HG03575 (cell line): ENCODE measurements at regions not wholly inside any gene's neighbourhood (a gene's known extent, or its start where the extent isn't known, plus 50 kb on each side); places are given as distances from the start of the nearest gene placed in this dataset.
"Not testable (repeated sequence)": the region's sequence is repeated elsewhere in the genome, so short reads cannot be mapped to it uniquely, and the experiment has no call there.

Source experiments
- ATAC-seq: cut with Tn5 transposase; IDR thresholded peaks from one replicate; pipeline ENCODE4 v1.9.1; 2021; ENCODE audit not compliant: unreplicated experiment, insufficient number of reproducible peaks, low FRiP score; ENCODE audit errors: extremely low read depth

- no peak for ATAC-seq
These were observed 165.7 kb upstream of the RREB1 start for GRCh38 chr6:6942091-6942490.

GRCh38 chr6:6942831-6943230 is 164.9 kb upstream of the RREB1 start:
- ATAC-seq: no peak

DNA sequence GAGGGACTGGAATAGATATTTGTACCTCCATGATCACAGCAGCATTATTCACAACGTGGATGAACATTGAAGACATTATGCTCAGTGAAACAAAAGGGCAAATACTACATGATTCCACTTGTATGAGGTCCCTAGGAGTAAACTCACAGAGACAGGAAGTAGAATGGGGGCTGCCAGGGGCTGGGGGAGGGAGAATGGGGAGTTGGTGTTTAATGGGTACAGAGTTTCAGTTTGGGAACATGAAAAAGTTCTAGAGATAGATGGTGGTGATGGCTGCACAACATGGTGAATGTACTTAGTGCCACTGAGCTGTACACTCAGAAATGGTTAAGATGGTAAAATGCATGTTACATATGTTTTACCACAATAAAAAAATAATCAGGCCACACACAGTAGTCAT is 164.3 kb upstream of the RREB1 start:
- ATAC-seq: no peak

- ATAC-seq: no peak
These were observed 161.3 kb upstream of the RREB1 start for GRCh38 chr6:6946206-6947155.

GRCh38 chr6:6950373-6951145 is 157.2 kb upstream of the RREB1 start:
- ATAC-seq: no peak

GRCh38 chr6:6951355-6951754 is 156.4 kb upstream of the RREB1 start:
- no peak for ATAC-seq

GRCh38 chr6:6952484-6952883 is 155.3 kb upstream of the RREB1 start:
- no peak for ATAC-seq

DNA sequence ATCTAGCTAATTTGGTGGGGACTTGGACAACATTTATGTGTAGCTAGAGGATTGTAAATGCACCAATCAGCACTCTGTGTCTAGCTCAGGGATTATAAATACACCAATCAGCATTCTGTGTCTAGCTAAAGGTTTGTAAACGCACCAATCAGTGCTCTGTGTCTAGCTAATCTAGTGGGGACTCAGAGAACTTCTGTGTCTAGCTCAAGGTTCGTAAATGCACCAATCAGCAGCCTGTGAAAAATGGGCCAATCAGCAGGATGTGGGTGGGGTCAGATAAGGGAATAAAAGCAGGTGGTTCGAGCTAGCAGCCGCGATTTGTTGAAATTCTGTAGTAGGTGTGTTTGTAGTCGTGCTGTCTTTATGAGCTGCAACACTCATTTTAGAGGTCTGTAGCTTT is 154.8 kb upstream of the RREB1 start:
- not testable (repeated sequence) for ATAC-seq

- ATAC-seq: no peak
These were observed 147.1 kb upstream of the RREB1 start for GRCh38 chr6:6960571-6961251.

GRCh38 chr6:6962086-6962485 is 145.7 kb upstream of the RREB1 start:
- ATAC-seq: no peak

DNA sequence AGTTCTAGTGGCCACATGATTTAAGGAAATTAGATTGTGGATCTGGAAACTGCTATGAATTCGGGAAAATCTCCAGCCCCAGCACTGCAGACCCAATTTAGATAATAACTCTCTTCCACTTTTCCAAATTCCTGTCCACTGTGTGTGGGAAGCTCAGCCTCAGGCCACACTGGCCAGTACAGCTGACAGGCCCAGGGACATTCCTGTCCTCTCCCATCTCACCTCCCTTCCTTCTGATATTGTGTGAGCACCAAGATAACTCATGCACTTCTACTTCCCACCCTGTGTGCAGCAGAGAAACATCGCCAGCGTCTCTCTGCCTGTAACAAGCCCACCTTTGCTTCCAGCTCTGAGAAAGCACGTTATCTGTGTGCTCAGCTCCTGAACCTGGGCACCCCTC is 145.1 kb upstream of the RREB1 start:
- no peak for ATAC-seq

- ATAC-seq: not testable (repeated sequence)
These were observed 144.4 kb upstream of the RREB1 start for GRCh38 chr6:6963390-6963789.

DNA sequence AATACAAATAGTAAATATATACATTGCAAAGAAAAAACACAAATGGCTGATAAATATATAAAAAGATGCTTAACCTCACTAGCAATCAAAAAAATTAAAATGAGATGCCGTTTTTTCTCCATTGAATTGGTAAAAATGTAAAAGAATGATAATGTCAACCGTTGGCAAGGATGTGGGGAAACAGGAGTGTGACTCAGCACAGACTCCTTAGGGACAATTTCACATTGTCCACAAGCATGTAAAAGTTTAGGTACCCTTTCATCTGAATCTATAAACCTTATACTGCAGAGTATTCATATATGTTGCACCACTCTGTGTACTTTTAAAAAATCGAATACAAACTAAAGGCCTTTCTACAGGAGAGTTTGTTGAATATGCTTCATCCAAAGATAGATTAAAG is 143.1 kb upstream of the RREB1 start:
- ATAC-seq: no peak

GRCh38 chr6:6966127-6966526 is 141.6 kb upstream of the RREB1 start:
- no peak for ATAC-seq

DNA sequence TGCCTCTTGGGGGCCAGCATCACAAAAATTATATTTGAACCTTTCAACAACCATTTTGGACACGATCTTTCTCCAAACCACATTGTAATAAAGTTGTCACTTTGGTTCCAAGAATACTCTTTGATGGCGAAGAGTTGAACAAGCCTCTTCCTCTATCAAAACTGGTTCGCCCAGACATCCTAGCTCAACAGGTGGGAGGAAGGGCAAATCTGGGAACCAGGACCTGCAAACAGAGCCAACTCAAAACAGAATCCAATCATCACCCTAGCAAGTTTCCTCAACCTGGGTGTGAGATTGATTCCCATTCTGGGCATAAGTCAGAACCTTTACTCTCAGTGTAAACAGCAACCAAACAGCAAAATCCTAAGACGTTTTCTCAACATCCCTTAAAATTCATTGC is 141.2 kb upstream of the RREB1 start:
- no peak for ATAC-seq

GRCh38 chr6:6968357-6968730 is 139.4 kb upstream of the RREB1 start:
- ATAC-seq: no peak

DNA sequence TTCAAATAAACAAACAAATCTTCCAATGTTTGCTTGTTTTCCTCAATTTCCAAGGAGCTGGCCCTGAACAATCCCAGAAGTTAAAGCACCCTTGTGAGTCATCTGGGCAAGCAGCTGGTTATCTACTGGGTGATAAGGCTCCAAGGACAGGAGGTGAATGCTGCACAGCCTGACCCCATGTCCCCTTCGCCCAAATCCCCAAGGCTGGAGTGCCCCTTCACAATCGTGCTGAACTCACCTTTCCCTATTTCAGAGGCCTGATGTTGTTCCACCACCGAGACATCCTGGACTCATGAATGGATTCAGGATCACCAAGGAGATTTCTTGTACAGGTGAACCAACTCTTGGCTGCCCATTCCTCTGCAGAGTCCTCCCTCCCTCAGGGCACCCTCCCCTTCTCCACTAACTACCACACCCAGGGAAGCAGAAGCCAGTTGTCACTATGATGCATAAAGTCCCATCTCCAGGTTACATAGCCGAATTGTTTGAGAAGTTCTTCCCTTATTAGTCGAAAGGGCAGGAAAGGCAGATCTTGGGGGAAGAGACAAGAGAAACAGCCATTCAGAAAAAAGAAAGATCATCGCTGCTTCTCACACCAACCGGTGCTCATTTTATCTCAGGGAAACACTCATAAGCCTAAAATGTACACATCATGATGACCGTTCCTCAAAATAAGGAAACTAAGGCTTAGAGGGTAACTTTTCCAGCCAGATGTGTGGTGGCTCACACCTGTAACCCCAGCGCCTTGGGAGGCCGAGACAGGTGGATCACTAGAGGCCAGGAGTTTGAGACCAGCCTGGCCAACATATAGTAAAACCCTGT is 138.8 kb upstream of the RREB1 start:
- ATAC-seq: no peak

DNA sequence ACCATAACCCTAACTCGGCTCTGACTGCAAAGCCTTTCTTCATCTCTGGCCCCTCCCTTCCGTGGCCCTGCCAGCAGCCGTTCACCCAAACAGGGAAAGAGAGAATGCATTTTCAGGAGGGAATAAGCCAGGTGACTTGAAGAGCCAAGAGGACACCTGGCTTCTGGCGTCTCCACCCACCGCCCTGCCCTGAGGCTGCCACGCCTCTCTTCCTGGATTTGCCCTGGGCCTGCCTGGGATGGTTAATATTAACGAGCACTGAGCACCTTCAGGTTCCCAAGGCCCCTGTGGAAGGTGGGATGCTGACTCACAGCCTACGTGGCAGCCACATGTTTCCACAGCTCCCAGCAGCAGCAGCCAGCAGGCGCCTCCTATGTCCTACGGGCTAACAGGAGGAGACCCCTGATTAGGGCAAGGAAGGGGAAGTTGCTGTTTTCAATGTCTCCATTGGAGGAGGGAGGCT is 138.0 kb upstream of the RREB1 start:
- no peak for ATAC-seq

- no peak for ATAC-seq
These were observed 136.9 kb upstream of the RREB1 start for GRCh38 chr6:6970851-6971250.
